NCI-H2196 (cell line): ENCODE measurements at regions not wholly inside any gene's neighbourhood (a gene's known extent, or its start where the extent isn't known, plus 50 kb on each side); places are given as distances from the start of the nearest gene placed in this dataset.

ENCODE experiments used
- DNase-seq: peaks from one replicate; lab custom pipeline; 2025; ENCODE audit not compliant: unreplicated experiment; lab: John Stamatoyannopoulos, UW

DNA sequence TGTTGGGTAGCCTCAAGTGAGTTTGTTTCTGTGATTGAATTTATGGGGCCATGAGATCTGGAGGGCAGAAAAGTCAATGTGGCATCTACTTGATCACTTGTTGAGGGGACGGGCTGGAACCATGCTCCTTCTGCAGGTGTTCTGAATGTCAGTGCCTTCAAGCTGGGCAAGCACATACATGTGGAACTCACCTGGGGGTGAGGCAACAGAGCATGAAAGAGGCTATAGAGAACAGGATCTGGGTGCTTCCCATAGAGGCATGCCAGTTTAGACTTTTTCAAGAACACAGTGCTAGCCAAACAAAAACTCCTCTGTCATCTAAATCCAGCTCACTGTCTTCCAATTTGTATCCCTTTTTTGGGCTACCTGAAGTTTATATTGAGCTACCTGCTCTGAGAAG, 77.8 kb upstream of the SLC35B3 start:
- no peak for DNase-seq

DNA sequence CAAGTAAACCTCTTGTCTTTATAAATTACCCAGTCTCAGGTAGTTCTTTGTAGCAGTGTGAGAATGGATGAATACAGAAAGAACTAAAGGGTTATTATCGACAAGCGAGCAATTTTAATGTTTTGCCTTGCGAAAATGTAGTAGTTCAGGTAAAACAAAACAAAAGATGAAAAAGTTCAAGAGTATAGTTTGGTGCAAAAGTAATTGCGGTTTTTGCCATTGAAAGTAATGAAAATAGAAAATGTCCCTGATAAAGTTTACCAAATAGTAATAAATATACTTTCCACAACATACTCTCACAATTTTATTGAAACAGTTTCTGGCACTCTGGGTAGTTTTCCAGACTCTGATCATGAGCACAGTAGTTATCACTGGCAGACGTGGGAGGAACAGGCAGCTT, 71.9 kb upstream of the SLC35B3 start:
- DNase-seq = no peak

DNA sequence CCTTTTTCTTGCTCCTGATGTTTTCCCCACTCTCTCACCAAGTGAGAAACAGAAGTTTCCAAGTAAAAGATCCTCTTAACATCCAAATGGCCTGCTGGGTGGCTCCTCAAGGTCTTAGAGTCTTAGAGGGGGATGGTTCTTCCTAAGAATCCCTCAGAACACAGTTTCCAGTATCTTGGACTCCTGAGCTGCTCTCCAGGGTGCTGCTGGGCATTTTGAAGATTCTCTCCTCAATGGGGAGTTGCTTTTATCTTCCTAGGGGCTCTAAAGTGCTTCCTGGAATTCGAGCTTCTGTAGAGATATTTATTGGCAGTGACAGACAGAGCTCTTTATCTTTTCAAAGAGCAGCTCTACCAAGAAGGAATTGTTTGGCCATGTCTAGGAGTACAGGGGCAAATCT, 70.8 kb upstream of the SLC35B3 start:
- DNase-seq = no peak

DNA sequence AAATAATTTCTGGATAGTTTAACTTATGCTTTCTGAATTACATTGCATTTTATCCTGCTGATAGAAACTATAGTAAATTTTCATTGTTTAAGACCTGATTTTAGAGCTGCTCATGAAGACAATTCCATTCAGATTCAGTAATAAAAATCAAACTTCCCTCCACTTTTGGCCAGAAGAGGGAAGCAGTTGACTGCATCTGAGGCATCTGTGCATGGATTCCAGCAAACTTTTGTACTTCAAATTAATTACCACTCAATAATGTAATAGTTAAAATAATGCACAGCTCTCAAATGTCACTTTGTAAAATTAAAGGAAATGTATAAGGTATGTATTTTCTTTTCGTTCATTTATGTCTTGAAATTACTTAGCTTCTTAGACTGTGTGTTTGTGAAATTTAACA, 64.2 kb upstream of the SLC35B3 start:
- DNase-seq = peak; percentile 36

DNA sequence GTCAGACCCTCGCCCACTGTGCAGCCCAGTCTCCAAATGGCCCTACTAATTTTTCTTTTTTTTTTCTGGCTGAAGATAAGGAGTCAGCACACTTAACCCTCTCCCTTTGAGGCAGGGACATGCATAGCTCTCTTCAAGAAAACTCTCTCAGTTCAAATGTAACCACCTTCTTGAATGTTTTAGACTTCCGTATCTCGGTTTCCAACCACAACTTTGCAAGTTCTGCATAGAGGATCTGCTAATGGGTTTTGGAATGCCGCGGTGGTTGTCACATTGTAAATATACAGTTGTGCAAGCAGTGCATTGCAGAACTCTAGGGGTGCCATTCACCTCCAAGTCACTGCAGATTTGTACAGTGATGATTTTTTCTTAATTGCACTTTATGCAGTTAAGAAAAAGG, 59.4 kb upstream of the SLC35B3 start:
- DNase-seq = no peak

DNA sequence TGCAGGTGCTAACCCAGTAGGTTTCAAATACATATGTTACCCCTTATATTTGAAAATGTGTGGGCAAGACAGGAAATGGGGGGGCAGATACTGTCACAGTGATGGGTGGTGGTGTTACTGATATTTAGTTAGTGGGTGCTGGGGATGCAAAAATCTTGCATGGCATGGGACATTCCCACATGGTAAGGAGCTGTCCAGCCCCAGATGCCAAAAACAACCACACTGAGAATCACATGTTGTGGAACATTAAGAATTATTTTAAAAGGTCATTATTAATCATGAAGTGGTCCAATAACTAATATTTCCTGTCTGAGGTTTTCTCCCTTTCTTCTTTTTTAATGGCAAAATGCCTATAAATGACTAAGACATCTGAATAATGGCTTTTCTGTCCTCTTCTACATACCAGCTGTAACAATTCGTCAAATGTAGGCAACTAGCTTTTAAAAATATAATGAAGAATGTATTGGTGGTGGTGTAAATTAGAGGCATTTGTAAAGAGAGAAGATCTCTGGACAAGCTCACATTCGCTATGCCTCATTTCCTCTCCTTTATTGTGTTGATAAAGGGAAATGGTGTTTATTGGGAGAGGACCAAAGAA, 57.3 kb upstream of the SLC35B3 start:
- DNase-seq = no peak
